NCI-H82 treated with DMSO at 0.1 percent for 48 hours (cell line): ENCODE measurements at regions not wholly inside any gene's neighbourhood (a gene's known extent, or its start where the extent isn't known, plus 50 kb on each side); places are given as distances from the start of the nearest gene placed in this dataset.
"Not testable (repeated sequence)": the region's sequence is repeated elsewhere in the genome, so short reads cannot be mapped to it uniquely, and the experiment has no call there.

Source experiments
- DNase-seq: peaks from one replicate; lab custom pipeline; 2025; ENCODE audit not compliant: unreplicated experiment; lab: John Stamatoyannopoulos, UW

DNA sequence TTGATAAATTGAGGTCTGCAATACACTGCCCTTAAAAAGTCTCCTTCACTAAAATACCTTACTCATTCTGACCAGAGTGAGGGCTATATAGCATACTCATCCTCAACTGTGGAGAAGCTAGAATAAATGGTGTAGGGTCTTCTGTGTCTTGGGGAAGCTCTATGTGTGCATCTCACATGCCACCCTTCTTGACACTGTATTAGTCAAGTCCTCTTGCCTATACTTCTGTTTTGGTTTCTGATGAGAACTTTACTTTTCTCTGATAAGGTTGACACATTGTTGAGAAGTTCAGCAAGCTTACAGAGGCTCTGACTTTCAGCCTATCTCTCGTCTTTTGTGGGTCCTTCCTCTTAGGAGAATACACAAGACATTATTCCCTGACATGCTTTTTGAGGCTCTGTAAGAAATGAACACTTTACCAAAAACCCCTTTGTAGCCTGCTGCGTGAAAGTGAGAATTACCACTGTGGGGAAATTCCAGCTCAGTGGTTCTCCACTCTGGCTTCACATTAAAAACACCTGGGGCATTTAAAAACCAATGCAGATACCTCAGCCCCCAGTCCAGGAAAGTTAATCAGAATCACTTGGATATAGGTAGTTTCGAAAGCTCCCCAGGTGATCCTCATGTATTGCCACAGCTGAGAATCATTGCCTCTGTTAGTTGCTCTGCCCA, 372.1 kb upstream of the HS3ST5 start:
- no peak for DNase-seq

DNA sequence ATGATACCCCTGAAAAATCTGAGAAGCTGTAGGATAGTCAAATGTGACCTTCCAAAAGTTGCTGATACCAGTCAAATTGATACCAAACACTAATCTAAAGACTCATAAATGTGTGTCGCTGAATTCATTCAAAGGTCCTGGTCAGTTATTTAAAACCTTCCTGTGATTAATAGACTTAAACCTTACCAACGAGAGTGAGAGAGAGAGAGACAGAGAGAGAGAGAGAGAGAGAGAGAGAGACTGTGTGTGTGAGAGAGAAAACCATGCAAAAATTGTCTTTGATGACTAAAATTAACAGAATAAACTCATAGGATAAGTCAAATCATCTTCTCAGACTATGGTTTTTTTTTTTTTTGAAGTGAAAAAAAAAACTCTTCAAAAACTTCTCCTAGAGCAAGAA, 370.9 kb upstream of the HS3ST5 start:
- no peak for DNase-seq

- no peak for DNase-seq
Observed at GRCh38 chr6:114712129-114712662, 369.4 kb upstream of the HS3ST5 start.

DNA sequence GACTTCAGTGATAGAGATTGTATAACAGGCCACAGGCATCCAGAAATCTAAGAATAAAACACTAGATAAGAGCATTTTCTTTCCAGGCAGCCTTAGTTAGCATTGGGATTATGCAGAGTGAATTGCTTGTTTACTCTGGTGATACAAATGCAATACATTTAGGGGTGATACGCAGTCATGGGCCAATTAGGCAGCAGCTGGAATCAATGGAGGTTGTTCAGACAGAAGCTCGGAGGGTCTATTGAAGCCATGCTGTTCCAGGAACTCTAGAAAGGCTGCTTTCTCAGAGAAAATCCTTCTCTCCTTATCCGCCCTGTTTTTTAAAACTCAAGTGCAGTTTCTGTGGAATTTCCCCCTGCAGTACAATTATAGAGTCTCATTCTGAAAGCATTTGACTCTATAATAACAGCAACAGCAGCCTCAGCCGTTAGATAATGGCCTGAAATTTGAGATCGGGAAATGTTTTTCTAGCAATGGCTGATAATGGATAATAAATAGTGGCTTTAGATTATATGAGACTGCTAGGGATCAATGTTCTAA, 364.3 kb upstream of the HS3ST5 start:
- DNase-seq, result no peak

GRCh38 chr6:114690625-114691024, 347.8 kb upstream of the HS3ST5 start:
- DNase-seq, result no peak

- no peak for DNase-seq
Observed at GRCh38 chr6:114659513-114659912, 316.7 kb upstream of the HS3ST5 start.

DNA sequence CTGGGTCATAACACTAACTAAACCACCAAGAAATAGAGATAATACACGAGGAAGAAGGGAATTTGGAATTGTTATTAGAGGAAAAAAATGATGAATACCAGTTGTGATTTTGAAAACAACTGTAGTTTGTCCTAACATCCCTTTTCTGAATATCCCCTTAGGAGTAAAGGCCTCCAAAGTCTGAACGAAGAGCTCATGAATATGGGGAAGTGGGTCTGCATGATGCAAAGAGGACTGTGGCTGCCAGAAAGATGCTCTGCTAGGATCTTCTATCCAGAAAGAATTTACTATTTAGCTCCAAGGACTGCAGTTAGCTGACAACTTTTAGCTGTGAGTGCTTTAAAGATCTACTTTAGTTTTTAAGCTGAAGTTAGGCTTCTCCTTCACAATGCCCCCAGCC, 308.8 kb upstream of the HS3ST5 start:
- no peak for DNase-seq

- DNase-seq, result no peak
Observed at GRCh38 chr6:114650891-114651290, 308.1 kb upstream of the HS3ST5 start.

GRCh38 chr6:114649298-114649697, 306.5 kb upstream of the HS3ST5 start:
- DNase-seq, result no peak

DNA sequence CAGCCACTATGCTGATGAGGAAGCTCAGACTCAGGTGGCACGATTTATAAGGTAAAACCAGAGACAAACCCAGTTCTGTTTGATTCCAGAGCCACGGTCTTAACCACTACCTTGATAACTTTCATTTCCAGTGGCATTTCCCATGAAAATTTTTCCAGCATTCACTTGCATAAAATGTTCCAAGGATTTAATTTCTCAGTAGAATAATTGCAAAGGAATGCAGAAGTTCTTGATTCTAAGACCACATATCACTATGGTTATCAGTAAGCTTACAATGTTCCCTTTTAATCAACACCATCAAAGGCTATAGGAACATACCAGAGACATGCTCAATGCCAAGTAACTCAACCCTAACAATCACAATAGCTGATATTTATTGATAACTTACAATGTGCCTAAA, 306.0 kb upstream of the HS3ST5 start:
- DNase-seq, result no peak

GRCh38 chr6:114638341-114638740, 295.5 kb upstream of the HS3ST5 start:
- DNase-seq, result no peak

DNA sequence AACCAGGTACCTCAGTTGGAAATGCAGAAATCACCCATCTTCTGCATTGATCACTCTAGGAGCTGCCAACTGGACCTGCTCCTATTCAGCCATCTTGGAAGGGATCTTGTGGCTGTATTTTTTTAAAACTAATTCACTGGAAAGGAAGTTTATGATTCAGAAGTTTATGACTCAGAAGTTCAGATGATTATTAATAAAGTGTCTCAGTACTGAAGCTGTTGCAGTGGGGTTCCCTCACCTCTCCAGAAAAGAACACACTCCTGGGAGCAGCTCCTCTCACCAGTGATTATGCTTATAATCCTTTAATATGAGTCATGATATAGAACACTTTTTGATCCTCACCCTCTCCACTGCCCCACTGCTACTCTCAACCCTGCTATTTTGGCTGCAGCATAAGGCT, 291.2 kb upstream of the HS3ST5 start:
- DNase-seq, result no peak

DNA sequence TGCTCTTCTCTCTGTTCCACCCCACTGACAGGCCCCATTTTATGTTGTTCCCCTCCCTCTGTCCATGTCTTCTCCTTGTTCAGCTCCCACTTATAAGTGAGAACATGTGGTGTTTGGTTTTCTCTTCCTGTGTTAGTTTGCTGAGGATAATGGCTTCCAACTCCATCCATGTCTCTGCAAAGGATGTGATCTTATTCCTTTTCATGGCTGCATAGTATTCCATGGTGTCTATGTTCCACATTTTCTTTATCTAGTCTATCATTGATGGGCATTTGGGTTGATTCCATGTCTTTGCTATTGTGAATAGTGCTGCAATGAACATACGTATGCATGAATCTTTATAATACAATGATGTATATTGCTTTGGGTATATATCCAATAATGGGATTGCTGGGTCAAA, 283.4 kb upstream of the HS3ST5 start:
- DNase-seq, result not testable (repeated sequence)

DNA sequence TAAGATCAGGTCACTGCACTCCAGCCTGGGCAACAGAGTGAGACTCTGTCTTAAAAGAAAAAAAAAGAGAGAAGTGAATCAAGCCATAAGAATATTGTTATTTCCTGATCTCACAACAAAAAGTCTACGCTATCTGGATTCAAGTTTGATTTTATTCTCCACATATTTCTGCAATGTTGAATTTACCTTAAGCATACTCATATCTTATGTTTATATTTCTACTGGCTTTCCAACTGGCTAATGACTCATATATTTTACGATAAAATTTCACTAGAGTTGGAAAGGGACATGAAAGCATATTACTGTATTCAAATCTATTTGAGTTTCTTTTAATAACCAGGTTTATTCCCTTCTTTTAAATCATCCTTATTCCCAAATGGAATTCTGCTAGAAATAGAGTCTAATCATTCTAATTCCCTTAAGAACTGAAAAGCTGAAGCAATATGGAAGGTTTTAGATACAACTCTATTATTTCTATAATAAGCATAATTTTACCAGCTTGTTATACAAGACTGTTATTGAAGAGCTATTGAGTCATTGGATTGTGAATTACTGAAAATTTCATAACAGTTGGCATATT, 276.9 kb upstream of the HS3ST5 start:
- no peak for DNase-seq

DNA sequence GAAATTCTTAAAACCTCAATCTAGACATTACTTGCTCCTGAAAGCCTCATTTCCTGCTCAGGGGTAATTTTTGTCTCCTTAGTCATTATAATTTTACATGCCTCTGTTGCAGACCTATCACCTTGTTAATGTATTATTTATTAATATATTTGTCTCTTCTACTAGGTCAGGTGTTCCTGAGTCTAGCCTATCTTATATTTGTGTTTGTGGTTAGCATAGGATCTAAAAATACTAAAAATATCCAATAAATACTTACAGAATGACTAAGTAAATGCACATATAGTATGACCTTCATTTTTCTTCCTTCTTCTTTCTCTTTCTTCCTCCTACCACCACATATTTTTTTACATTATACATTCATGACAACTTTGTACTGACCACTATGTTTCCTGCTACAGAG, 268.9 kb upstream of the HS3ST5 start:
- no peak for DNase-seq

DNA sequence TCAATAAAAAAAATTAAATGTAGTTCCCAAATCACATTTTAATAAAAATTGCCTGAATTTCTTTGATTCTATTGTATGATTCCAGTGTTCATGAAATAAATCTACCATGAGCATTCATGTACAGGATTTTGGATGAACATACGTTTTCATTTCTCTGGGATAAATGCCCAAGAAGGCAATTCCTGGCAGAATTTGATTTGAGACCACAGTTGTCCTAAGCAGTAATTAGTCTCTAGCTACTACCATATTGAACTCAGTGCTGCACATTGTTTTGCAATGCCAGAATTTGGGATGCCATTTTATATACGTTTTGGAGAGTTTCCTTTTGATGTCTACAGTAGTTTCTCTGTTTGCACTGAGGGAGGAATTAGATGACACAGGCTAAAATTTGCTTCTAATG, 265.3 kb upstream of the HS3ST5 start:
- DNase-seq, result no peak

DNA sequence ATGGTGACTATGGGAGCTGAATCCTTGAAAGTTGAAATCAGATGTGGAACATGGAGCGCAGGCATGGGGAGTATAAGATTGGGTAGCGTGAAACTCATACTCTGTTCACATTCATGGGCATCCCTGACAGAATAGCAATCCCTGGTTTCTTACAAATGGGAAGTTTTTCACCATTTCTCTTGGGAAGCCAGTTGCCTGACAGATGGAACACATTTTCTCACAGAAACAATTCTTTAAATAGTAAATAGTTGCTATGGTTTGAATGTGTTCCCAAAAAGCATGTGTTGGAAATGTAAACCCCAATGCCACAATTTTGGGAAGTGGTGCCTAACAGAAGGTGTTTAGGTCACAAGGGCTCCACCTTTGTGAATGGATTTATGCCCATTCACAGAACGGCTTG, 262.8 kb upstream of the HS3ST5 start:
- no peak for DNase-seq

DNA sequence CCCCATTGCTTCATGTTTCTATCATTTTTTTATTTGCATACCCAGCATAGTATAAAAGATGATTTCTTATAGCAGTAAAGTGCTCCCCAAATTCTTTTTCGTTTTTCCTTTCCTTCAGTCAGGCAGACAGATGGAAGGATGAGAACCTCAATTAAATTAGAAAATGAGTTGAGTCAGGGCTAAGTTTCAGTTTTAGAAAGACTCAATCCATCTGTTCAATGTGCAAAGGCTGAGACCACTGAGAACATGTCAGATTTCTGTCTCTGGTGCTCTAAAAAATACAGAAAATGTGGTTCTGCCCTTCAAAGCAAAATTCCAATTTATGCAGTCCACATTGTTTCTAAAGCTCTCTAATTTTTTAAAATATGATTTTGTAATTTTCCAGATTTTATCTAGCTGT, 257.6 kb upstream of the HS3ST5 start:
- no peak for DNase-seq

- no peak for DNase-seq
Observed at GRCh38 chr6:114595591-114595990, 252.8 kb upstream of the HS3ST5 start.

- DNase-seq, result no peak
Observed at GRCh38 chr6:114595186-114595585, 252.4 kb upstream of the HS3ST5 start.

DNA sequence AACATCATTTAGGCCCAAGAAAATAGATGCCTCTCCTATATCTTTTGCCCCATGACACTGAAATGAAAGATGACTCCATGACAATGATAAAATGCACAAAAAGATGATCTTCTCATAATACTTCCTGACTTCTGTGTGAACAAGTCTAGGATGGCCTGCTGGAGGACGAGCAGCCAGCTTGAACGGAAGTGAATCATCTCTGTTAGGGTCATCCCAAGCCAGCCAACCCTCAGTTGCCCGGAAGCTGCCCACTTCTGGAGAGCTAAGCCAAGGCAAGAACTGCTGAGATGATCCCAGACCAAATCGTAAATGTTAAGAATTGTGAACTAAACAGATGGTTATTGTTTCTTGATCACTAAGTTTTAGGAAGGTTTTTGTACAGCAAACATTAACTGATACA, 249.7 kb upstream of the HS3ST5 start:
- DNase-seq, result no peak

DNA sequence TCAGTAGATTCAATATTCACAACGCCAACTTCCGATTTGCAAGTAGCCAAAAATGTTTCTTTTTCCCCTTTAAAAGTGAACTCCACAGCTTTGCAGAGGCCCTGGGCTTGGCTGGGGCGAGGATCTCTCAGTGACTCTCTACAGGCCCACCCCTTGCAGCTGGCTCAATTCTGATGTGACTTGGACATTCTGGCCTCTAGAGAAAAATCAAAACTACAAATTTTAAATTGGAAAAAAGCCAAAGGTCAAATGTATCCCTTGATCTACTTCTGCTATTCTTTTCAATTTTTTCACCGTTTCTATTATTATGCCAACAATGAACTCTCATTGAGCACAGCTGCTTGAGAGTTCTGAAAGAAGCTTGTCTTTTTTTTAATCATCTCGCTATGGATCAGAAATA, 245.9 kb upstream of the HS3ST5 start:
- DNase-seq, result no peak

- DNase-seq, result no peak
Observed at GRCh38 chr6:114586298-114586697, 243.5 kb upstream of the HS3ST5 start.
